B cell (primary cell): ENCODE measurements at regions not wholly inside any gene's neighbourhood (a gene's known extent, or its start where the extent isn't known, plus 50 kb on each side); places are given as distances from the start of the nearest gene placed in this dataset.

Experiments used
- CTCF ChIP-seq: fragments of 200-600 bp; IDR thresholded peaks from one replicate; pipeline ENCODE4 v1.8.0; 2022; ENCODE audit warnings: antibody characterized with exemption, mild to moderate bottlenecking
- EZH2 ChIP-seq: IDR thresholded peaks from 2 replicates; pipeline ENCODE4 v1.6.1; 2012; ENCODE audit warnings: borderline replicate concordance, low read depth, mild to moderate bottlenecking, moderate library complexity, low read length; ENCODE audit not compliant: insufficient read depth, poor library complexity, severe bottlenecking

- TF ChIP-seq CTCF (no peak), EZH2 (no peak)
Measured at GRCh38 chr6:872570-873125, 179.7 kb upstream of the EXOC2 start.
